ENCODE measurements at regions not wholly inside any gene's neighbourhood (a gene's known extent, or its start where the extent isn't known, plus 50 kb on each side); places are given as distances from the start of the nearest gene placed in this dataset.
A peak's percentile ranks its signal among the peaks of the same experiment; 100 is the strongest.

DNA sequence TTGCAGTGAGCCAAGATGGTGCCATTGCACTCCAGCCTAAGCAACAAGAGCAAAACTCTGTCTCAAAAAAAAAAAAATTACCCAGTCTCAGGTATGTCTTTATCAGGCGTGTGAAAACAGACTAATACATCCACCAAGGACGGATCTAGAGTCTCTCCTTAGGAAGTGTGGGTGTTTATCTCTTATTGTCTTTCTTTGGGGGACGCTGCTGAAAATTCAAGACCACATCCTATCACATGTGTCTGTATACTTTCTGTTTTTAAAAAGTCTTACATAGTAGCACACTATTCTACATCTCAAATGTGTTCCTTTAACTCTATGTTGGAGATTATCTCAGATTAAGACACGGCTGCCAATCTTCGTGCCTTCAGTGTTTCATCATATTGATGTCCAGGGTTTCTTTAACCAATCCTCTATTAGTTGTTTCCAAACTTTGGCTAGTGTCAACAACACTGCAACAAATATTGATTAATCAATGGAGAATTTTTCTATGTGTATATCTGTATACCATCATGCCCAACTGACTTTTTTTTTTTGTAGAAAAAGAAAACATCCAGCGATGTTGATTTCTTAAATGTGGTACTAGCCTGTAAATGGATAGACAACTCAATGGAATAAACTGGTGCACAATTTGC is 92.3 kb upstream of the KDM7A start:
- 67 to 77% methylated on average over 6 of the region's 6 CpGs for WGBS, 2 donors
- TF ChIP-seq EP300 (IDR thresholded peaks at IDR 0.05): no peak
- TF ChIP-seq POLR2A (IDR thresholded peaks at IDR 0.05): no peak
- no peak for TF ChIP-seq POLR2AphosphoS5 (IDR thresholded peaks at IDR 0.05)
- no peak for TF ChIP-seq CTCF (IDR thresholded peaks at IDR 0.05)
- H3K27me3 ChIP-seq: no peaks in the 10 kb centered on the region
- no peak overlapping the region for H3K4me3 ChIP-seq
- no peaks in the 10 kb centered on the region for H3K36me3 ChIP-seq
- H3K27ac ChIP-seq: no peak overlapping the region
- H3K9me3 ChIP-seq: no peaks in the 10 kb centered on the region
- ATAC-seq (ENCODE audit: low FRiP score in 2 of 2): no peak
- no peak for DNase-seq
- no peaks in the 10 kb centered on the region for H3K4me1 ChIP-seq

DNA sequence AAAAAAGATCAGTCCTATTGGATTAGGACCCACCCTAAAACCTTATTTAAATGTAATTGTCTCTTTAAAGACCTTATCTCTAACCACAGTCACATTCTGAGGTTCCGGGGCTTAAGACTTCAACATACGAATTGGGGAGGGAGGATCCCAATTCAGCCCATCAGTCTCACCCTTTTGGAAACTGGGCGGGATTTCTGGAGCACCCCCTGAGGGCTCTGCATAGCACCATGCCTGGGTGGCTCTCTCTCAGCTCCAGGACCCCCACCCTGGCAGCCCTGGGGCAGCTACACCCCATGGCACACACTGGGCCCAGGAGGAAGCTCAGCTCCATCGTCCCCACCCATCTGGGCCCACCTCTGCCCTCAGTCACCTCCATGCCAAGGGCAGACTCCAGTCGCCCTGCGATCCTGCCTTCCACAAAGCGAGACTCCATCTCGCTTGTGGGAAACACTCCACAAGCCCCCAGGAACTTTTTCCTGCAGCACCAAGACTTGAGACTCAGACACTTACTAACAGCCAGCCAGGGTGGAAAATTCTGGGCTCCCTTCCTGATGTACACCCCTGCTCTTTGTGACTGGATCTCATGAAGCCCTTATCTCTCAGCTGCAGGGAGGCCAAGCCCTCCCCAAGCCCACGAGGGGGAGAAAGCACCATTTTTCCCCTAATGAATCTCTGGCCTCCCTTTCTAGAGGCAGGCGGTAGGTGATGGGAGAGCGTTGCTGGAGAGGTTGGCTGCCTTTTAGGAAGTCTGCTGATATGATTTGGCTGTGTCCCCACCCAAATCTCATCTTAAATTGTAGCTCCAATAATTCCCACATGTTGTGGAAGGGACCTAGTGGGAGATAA is 90.8 kb upstream of the KDM7A start:
- Histone ChIP-seq H3K27me3 (no peaks in the 10 kb centered on the region), H3K27ac (no peak overlapping the region), H3K4me1 (peaks cover 0 to 3% (median 0%) of the 10 kb centered on the region in 4 donors), H3K36me3 (no peaks in the 10 kb centered on the region), H3K9me3 (no peaks in the 10 kb centered on the region), H3K4me3 (no peak overlapping the region)
- WGBS, 2 donors: 81 to 91% methylated on average over 10 to 11 of the region's 11 CpGs
- TF ChIP-seq EP300 (IDR thresholded peaks at IDR 0.05) (no peak), POLR2AphosphoS5 (IDR thresholded peaks at IDR 0.05) (no peak), POLR2A (IDR thresholded peaks at IDR 0.05) (no peak), CTCF (IDR thresholded peaks at IDR 0.05) (no peak)
- DNase-seq: no peak
- ATAC-seq (ENCODE audit: low FRiP score in 2 of 2): peak; percentile 19 to 62

- Histone ChIP-seq H3K4me1 (peaks cover 3 to 18% (median 5%) of the 10 kb centered on the region in 4 donors), H3K4me3 (no peak overlapping the region), H3K27ac (peak overlapping the region in 1 of 4 donors; percentile 25), H3K27me3 (no peaks in the 10 kb centered on the region), H3K36me3 (no peaks in the 10 kb centered on the region), H3K9me3 (no peaks in the 10 kb centered on the region)
- DNase-seq (peak in 1 of 2 donors; percentile 27), ATAC-seq (ENCODE audit: low FRiP score in 2 of 2) (no peak)
- TF ChIP-seq CTCF (IDR thresholded peaks at IDR 0.05): no peak
- TF ChIP-seq POLR2AphosphoS5 (IDR thresholded peaks at IDR 0.05): no peak
- TF ChIP-seq EP300 (IDR thresholded peaks at IDR 0.05): no peak
- TF ChIP-seq POLR2A (IDR thresholded peaks at IDR 0.05): no peak
- 49 to 64% methylated on average over 6 of the region's 6 CpGs for WGBS, 2 donors
Observed at GRCh38 chr7:140263277-140263676, 86.5 kb upstream of the KDM7A start.

GRCh38 chr7:140262242-140262903 is 85.6 kb upstream of the KDM7A start:
- 91 to 93% methylated on average over 6 of the region's 6 CpGs for WGBS, 2 donors
- H3K4me3 ChIP-seq: no peak overlapping the region
- TF ChIP-seq EP300 (IDR thresholded peaks at IDR 0.05) (no peak), CTCF (IDR thresholded peaks at IDR 0.05) (no peak), POLR2A (IDR thresholded peaks at IDR 0.05) (no peak), POLR2AphosphoS5 (IDR thresholded peaks at IDR 0.05) (no peak)
- DNase-seq (no peak), ATAC-seq (ENCODE audit: low FRiP score in 2 of 2) (no peak)
- no peak overlapping the region for H3K27ac ChIP-seq
- H3K27me3 ChIP-seq: no peaks in the 10 kb centered on the region
- no peaks in the 10 kb centered on the region for H3K9me3 ChIP-seq
- peaks cover 3 to 18% (median 5%) of the 10 kb centered on the region in 4 donors for H3K4me1 ChIP-seq
- H3K36me3 ChIP-seq: no peaks in the 10 kb centered on the region
